Prostate gland (tissue), 2 donors: ENCODE measurements at regions not wholly inside any gene's neighbourhood (a gene's known extent, or its start where the extent isn't known, plus 50 kb on each side); places are given as distances from the start of the nearest gene placed in this dataset.

ENCODE experiments used
- DNase-seq: peaks from one replicate; pipeline ENCODE4 v3.0.0-alpha.2; 2019; ENCODE audit warnings: low spot score
- H3K27ac ChIP-seq, 2 donors: fragments of 200-600 bp; sonication (generic); 2 replicates each; pipeline ENCODE4 v1.5.1; 2017 to 2019
- H3K27me3 ChIP-seq: fragments of 200-600 bp; sonication (generic); replicated peaks from 2 replicates; pipeline ENCODE4 v1.5.1; 2019; ENCODE audit not compliant: insufficient read depth
- H3K36me3 ChIP-seq, 2 donors: fragments of 200-600 bp; sonication (generic); 1 replicate in 1 of 2; 2 replicates in 1 of 2; pipeline versions ENCODE4 v1.5.1 to v1.8.1; 2017 to 2019
- H3K4me1 ChIP-seq: fragments of 200-600 bp; sonication (generic); replicated peaks from 2 replicates; pipeline ENCODE4 v1.5.1; 2019
- H3K4me3 ChIP-seq, 2 donors: fragments of 200-600 bp; sonication (generic); 2 replicates each; pipeline ENCODE4 v1.5.1; 2017 to 2019
- H3K9me3 ChIP-seq: fragments of 200-600 bp; sonication (generic); 2 replicates; pipeline ENCODE4 v1.5.1; 2017
- CTCF ChIP-seq, 4 experiments: fragments of 200-600 bp in 2 of 4; fragments of 450-650 bp in 2 of 4; sonication (generic) in 2 of 4; IDR thresholded peaks; 1 replicate in 3 of 4; 2 replicates in 1 of 4; pipeline ENCODE4 v1.5.1; 2016 to 2019; ENCODE audit warnings: antibody characterized with exemption in 4 of 4, mild to moderate bottlenecking in 2 of 4, moderate library complexity in 2 of 4
- POLR2A ChIP-seq: fragments of 450-650 bp; IDR thresholded peaks from one replicate; pipeline ENCODE4 v1.6.1; 2016; ENCODE audit warnings: antibody characterized with exemption, mild to moderate bottlenecking
- POLR2AphosphoS5 ChIP-seq: sonication (generic); formaldehyde crosslinking; IDR thresholded peaks from one replicate; pipeline ENCODE4 v1.6.1; 2017; ENCODE audit warnings: antibody characterized with exemption
- WGBS: methylation state at CpG from one replicate; pipeline ENCODE4 v1.1.5; 2018; 5-methylcytosine and 5-hydroxymethylcytosine counted together
- intact Hi-C: fragments of 100-400 bp; cut with DNase I; formaldehyde crosslinking; loops from one replicate; pipeline ENCODE4 v1.14.2; 2022

DNA sequence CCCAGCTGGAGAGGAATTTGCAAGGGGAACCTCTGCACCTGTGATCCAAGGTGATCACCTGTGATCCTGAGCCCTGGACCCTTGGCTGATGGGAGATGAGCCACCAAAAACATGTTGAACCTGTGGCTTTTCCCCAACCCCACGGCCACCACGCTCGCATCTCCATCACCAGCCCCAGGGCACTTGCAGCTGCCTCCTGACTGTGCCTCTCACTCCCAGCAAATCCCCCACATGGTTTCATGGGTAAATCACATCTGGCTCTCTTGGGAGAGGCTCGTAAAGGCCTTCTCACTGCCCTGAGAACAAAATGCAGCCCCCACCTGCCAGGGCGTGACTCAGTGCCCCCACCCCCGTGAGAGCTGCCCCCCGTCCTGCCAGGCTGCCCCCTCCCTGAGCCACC, 76.0 kb downstream of the RFLNA start:
- no peak for TF ChIP-seq POLR2AphosphoS5
- no peak for TF ChIP-seq POLR2A
- no peak for TF ChIP-seq CTCF (IDR thresholded peaks at IDR 0.05)
- DNase-seq: no peak
- peaks cover 39% of the 10 kb centered on the region for H3K4me1 ChIP-seq
- H3K9me3 ChIP-seq: no peaks in the 10 kb centered on the region
- 73% methylated on average over 7 of the region's 7 CpGs for WGBS
- H3K36me3 ChIP-seq: peaks cover 0 to 15% of the 10 kb centered on the region in 2 donors
- intact Hi-C loops: no loop called here
- peak overlapping the region; percentile 94 to 96 for H3K27ac ChIP-seq
- no peaks in the 10 kb centered on the region for H3K27me3 ChIP-seq
- H3K4me3 ChIP-seq: no peak overlapping the region

GRCh38 chr12:124370384-124370783, 75.5 kb downstream of the RFLNA start:
- 80% methylated on average over 7 of the region's 7 CpGs for WGBS
- no peaks in the 10 kb centered on the region for H3K27me3 ChIP-seq
- no peak for TF ChIP-seq POLR2AphosphoS5
- no peak for TF ChIP-seq CTCF (IDR thresholded peaks at IDR 0.05)
- TF ChIP-seq POLR2A: no peak
- H3K4me3 ChIP-seq: no peak overlapping the region
- peaks cover 0 to 15% of the 10 kb centered on the region in 2 donors for H3K36me3 ChIP-seq
- no peak for DNase-seq
- H3K9me3 ChIP-seq: no peaks in the 10 kb centered on the region
- H3K4me1 ChIP-seq: peaks cover 40% of the 10 kb centered on the region
- intact Hi-C loops: no loop called here
- H3K27ac ChIP-seq: peak overlapping the region; percentile 94 to 96

DNA sequence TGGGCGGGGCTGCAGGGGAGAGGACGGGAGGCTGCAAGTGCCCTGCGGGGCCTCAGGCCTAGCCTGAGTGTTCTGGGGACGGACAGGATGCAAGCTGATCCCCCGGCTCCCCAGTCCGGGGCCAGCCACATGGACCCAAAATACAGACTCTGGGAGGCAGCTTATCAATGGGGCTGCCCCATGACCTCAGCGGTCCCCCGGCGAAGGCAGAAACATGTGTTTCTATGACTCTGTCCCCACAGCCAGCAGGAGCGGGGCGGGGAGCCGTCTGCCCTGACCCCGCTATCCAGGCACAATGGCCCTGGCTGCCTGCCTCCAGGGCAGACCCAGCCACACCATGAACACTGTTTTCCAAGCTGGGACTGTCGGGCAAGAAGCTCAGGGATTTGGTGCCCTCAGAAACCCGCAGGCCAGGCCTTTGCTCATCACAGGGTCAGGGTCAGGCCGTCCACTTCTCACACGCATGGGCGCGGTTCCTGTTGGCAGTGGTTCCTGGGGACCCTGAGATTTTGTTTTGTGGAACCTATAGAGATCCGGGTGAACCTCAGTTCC, 75.0 kb downstream of the RFLNA start:
- Histone ChIP-seq H3K4me1 (peaks cover 40% of the 10 kb centered on the region), H3K4me3 (no peak overlapping the region), H3K27me3 (no peaks in the 10 kb centered on the region), H3K27ac (peak overlapping the region; percentile 94 to 96), H3K9me3 (no peaks in the 10 kb centered on the region), H3K36me3 (peaks cover 0 to 15% of the 10 kb centered on the region in 2 donors)
- intact Hi-C loops: loop anchor here (5.0 kb wide), 1 partner anchor 197 kb away; the partner anchor contains the start of gene NCOR2
- DNase-seq: no peak
- WGBS: 40% methylated on average over 15 of the region's 20 CpGs
- TF ChIP-seq POLR2A (no peak), CTCF (IDR thresholded peaks at IDR 0.05) (no peak), POLR2AphosphoS5 (no peak)

GRCh38 chr12:124369055-124369826, 74.3 kb downstream of the RFLNA start:
- Histone ChIP-seq H3K36me3 (peaks cover 0 to 15% of the 10 kb centered on the region in 2 donors), H3K27me3 (no peaks in the 10 kb centered on the region), H3K4me3 (no peak overlapping the region), H3K27ac (peak overlapping the region; percentile 94 to 96), H3K4me1 (peaks cover 40% of the 10 kb centered on the region), H3K9me3 (no peaks in the 10 kb centered on the region)
- DNase-seq: peak; percentile 78
- intact Hi-C loops: loop anchor here (5.0 kb wide), 1 partner anchor 198 kb away; the partner anchor contains the start of gene NCOR2
- TF ChIP-seq POLR2AphosphoS5: peak; percentile 85
- no peak for TF ChIP-seq POLR2A
- peak in 3 of 4 experiments; percentile 20 to 76 (median 62) for TF ChIP-seq CTCF (IDR thresholded peaks at IDR 0.05)
- 19% methylated on average over 38 of the region's 38 CpGs for WGBS
